Head of caudate nucleus (tissue), 42 donors: ENCODE measurements at regions not wholly inside any gene's neighbourhood (a gene's known extent, or its start where the extent isn't known, plus 50 kb on each side); places are given as distances from the start of the nearest gene placed in this dataset.
"Not testable (repeated sequence)": the region's sequence is repeated elsewhere in the genome, so short reads cannot be mapped to it uniquely, and the experiment has no call there.

Experiments
- DNase-seq, 42 donors: peaks; one replicate each; pipeline versions ENCODE4 v3.0.0 to v3.0.0-alpha.2; 2020 to 2021; ENCODE audit warnings: mixed read lengths in 7 of 42
- intact Hi-C: fragments of 100-400 bp; cut with DNase I; formaldehyde crosslinking; loops from one replicate; pipeline ENCODE4 v1.15.0; 2022

DNA sequence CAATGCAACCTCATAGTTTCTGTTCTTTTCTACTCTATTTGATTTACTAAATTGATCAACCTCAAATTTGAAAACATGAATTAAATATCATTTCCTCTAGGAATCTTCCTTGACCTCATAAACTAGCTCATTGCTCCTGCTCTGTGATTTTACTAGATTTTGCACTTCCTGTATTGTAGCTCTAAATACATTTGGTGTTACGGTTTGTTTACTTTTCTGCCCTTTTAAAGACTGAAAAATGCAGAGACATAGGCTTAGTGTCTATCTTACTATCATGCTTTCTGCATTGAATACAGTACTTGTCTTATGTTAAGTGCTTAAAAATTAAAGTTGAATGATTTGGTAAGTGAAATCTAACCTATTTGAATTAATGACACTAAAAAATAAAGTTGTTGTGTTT lies 412.1 kb downstream of the CCER1 start:
- DNase-seq, intact Hi-C loops: not testable (repeated sequence)

DNA sequence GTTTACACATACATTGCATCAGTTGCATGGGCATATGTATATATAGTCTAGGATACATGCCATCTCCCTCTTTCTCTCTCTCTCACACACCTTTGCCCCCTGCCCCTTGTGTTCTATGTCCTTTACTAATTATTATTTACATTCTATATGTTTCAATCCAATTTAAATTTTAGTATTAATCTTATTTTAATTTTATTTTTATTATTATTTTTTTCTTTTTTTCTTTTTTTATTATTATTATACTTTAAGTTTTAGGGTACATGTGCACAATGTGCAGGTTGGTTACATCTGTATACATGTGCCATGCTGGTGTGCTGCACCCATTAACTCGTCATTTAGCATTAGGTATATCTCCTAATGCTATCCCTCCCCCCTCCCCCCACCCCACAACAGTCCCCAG lies 421.1 kb downstream of the CCER1 start:
- intact Hi-C loops, DNase-seq: not testable (repeated sequence)

DNA sequence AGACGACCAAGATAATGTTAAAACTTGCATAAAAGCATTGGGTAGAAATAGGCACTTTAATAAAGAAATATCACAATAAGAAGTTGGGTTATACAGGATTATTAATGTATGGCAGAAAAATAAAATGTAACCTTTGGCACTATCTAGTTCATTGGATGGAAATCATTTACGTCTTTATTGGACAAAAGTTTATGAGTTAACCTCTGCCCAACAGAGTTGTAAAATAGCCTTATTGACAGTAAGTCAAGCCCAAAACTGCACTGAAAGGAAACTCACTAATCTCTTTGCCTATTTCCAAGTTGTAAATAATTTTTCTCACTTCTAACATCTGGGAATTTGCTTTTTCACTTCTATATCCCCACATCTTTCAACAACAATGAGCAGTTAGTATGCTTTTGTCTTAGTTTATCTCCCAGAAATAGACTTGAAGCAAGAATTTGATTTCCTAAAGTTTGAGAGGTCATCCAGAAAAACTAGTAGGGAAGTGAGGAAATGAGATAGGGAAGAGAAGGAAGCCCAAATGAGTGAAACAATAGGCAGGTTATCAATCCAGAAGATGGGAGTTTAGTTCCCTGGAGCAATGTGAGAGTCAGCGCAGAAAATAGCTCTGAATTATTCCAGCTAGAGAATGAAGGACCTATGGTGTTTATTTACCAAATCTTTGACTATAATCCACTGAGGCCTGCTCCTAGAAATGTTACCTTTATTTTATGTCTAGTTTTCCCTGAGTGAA lies 434.8 kb downstream of the CCER1 start:
- DNase-seq: no peak
- intact Hi-C loops: no loop called here

DNA sequence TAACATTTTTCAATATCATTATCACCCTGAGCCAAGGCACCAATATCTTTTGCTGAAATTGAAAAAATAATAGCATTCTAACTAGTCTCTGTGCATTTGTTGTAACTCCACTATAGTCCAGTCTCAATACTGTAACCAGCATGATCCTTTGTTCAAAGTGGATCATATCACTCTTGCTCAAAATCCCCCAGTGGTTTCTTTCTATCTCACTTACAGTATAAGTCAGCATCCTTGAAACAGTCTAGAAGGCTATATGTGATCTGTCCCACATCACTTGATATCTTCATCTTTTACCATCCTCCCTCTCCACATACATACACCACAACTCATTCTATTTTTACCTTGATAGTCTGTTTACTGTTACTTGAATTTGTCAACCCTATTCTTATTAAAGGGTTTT lies 435.7 kb downstream of the CCER1 start:
- intact Hi-C loops: no loop called here

DNA sequence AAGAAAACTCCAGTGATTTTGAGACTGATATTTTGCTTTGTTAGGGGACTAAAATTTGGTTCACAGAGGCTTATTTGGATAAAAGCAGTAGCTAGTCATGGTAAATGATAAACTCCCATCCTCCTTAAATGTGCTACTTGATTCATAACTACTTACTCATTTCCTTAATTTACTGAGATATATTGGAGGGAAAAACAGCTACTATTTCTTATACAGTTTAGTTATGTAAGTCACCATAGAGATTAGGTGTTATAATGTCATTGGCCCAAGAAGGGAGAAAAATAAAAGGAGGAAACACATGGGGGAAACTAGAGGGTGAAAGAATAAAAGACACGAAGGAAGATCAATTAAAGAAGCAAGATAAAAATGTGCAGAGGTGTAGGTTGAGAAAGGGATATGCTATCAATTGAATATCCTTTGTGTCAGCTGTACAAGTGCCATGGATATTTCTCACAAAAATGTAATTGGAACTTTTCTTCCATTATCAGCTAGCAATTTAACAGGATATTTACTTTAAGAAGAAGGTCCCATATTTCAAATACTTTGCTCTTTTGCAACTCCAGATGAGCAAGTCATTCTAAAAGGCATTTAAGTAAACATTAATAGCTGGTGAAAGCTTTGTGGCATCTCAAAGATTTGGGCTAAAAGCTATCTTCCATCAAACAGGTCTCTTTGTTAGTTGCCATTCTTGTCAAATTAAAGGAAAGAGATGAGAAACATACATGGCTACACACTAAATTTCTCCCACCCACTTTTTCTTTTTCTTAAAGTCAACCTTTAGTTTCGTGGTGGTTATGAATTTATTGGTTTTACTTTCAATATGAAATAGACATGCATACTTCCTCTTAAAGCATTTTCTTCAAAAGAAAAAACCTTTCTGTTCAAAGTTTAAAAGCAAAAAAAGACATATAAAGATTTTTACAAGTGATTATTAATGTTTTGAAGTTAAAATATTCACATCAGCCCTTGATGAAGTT lies 439.5 kb downstream of the CCER1 start:
- intact Hi-C loops: no loop called here
- DNase-seq: no peak

More for the DNA sequence above, 435.7 kb downstream of the CCER1 start:
- DNase-seq: no peak

DNA sequence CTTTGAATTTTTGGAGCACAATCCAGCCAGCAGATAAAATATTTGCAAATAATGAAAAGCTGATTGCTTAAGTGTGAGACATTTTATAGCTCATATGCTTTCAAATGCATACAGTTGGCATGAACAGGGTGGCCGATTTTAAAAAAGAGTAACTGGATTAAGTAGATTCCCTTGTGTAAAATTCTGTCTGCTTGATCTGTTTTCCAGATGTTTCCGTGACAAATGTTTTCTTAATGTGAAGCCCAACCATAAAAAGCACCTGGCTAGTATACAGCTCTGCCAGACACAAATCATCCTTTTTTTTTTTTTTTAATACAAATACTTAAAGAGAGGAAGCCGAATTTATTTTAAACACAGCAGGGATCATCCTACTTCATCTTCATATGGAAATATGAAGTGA lies 440.7 kb downstream of the CCER1 start:
- DNase-seq: no peak
- intact Hi-C loops: no loop called here

DNA sequence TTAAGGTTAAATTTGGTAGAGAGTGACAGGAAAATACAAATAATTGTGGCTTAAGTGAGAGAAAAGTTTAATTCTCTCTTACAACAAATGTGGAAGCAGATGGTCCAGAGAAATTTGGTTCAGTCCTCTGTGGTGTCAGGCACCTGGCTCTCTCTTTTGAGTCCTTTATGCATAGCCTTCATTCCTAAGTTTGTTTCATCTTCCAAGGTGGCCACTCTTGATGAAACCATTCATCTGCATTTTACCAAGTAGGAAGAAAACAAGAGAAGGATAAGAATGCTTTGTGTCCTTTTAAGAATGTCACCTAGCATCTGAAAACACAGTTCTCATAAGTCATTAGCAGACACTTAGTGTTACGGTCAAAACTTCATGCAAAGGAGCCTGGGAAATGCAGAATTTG lies 442.5 kb downstream of the CCER1 start:
- DNase-seq: no peak
- intact Hi-C loops: no loop called here

DNA sequence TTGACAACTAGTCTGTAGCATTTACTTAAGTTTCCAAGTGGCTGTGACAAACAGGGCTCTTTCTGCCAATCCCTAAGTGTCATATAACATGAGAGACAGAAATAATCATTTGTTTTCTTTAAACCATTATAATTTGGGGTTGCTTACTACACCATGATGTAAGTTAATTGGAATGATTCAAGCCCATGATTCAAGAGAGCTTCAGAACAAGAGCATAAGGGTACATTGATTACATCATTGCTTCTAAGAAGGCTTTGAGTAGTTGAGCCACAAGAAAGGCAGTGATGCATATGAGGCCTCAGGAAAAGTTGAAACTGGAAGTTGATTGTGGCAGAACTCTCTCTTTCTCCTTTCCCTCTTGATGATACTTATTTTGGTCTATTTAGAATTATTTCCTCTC lies 444.0 kb downstream of the CCER1 start:
- intact Hi-C loops: no loop called here
- no peak for DNase-seq

DNA sequence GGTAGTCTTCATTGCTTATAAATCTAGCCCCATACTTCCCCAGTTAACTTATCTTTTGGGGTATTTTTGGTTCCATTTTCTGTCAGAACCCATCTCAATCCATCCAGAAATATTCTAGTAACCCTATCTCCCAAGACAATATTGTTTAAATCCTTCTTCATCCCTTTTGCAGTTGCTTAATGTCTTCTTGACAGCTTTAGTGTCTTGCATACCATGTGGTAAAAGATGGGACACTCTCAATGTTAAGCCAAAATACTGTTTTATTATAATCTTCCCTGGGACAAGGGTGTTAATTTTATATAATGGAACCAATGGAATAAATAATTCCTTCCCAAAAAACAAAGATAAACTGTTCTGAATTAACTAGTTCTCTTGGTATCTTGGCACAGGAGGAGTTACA lies 450.2 kb downstream of the CCER1 start:
- intact Hi-C loops: no loop called here
- DNase-seq: no peak

DNA sequence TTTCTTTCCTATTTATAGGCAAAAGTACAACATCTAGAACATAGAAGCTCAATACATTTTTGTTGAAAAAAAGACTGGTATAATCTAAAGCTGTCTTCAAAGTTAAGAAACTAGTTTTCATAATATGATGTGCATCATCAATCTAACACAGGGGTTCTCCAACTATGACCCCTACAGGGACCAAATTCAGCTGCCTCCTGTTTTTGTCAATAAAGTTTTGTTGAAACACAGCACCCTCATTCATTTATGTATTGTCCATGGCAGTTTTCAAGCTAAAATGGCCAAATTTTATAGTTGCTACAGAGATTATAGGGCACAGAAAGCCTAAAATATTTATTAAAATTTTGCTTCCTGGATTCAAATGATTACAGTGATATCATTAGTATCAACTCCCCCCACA lies 452.9 kb downstream of the CCER1 start:
- no peak for DNase-seq
- intact Hi-C loops: no loop called here

DNA sequence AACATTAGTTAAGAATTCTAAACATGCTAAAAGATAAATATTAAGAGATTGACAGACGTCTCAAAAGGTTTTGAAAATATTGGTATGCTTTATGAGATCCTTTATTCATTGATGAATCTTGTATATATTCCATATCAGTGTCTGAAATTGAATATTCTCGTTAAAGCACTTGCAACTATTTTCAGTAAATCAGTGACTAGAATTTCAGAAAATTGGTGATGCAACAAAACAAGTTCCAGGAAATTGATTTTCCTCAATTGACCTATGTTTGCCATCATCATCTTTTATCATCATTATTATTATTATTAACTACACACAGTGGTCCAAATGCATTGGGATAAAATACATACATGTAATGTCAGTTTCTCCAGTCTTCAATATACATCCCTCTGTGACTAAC lies 453.6 kb downstream of the CCER1 start:
- no peak for DNase-seq
- intact Hi-C loops: no loop called here

DNA sequence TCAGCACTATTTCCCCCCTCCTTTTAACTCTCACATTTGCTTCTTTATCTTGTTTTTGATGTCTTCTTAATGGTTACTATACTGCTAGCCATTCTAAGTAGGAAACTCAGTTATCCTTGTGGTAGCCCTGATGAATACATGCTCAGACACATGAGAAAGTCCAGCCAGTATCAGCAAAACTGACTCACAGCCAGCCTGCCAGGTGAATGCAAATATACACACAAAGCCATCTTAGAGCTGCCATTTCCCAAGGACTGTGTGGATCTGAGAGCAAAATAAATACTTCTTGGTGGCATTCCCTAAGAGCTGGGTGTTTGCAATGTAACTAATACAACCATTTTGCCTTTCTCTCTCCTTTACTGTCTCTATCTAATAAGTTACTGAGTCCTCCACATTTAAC lies 455.2 kb downstream of the CCER1 start:
- no peak for DNase-seq
- intact Hi-C loops: no loop called here

DNA sequence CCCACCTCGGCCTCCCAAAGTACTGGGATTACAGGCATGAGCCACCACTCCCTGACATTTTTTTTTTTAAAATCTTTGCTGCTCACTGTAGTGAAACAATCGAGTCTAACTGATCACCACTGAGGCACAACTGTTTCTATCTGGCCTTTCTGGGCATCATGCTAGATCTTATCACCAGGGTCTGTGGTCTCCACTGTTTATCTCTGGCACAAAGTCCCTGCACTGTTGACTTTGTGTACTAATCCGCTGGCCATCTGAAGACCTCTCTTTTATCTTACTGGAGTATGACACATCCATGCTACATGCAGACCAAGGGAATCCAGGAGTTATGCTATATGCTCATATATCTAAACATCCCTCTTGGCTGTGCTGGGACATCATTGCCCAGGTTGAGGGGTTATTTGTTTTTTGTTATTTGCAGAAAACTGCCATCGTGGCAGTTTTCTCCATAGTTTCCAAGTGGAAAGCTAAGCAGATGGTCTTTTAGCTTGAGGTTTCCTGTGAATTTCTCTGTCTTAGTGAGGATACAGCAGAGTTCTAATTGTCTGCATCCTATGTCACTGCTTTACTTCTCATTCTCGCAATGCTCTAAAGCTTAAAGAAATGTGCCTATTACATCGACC lies 456.9 kb downstream of the CCER1 start:
- intact Hi-C loops: no loop called here
- DNase-seq: no peak

DNA sequence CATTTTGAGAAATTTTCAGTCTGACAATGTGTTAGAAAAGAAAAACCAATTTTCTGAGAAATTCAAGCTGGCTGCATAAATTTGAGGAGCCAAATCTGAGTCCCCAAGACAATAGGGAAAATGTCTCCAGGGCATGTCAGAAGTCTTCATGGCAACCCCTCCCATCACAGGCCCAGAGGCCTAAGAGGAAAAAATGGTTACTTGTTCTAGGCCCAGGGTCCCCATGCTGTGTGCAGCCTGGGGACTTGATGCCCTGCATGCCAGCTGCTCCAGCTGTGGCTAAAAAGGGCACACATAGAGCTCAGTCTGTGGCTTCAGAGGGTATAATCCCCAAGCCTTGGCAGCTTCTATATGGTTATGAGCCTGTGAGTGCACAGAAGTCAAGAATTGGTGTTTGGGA lies 464.6 kb downstream of the CCER1 start:
- intact Hi-C loops: no loop called here
- DNase-seq: no peak

DNA sequence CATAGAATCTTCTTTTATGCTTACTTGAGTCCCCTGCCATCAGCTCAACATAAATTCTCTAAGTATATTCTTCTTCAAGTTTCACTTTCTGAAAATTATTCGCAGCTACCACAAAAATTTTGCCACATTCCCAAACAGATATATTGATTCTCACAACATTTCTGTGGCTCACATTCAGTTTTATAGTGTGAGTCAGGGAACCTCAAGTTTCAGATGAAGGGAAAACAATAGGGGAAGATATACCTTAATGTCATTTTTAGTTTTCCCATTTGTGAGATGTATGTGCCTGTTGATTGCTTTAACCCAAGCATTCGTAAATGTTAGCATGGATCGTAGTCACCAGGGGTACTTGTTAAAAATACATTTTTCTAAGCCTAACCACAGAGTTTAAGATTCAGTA lies 465.8 kb downstream of the CCER1 start:
- DNase-seq: no peak
- intact Hi-C loops: no loop called here

DNA sequence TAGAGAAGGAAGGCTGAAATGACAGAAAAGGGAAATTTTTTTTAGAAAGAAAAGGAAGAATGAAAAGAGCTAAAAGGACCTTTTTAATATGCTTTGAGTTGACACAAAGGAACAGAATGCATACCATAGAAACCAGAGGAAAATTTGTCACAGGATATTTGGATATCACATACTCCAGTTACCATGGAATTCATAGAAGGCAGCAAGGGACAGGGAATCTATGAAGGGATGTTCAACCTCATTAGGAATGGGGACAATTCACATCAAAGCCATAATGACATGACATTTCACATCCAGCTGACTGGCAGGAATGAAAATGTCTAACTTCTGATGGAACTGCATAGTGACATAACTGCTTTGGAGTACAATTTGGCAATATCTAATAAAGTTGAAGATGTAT lies 469.4 kb downstream of the CCER1 start:
- no peak for DNase-seq
- intact Hi-C loops: no loop called here

DNA sequence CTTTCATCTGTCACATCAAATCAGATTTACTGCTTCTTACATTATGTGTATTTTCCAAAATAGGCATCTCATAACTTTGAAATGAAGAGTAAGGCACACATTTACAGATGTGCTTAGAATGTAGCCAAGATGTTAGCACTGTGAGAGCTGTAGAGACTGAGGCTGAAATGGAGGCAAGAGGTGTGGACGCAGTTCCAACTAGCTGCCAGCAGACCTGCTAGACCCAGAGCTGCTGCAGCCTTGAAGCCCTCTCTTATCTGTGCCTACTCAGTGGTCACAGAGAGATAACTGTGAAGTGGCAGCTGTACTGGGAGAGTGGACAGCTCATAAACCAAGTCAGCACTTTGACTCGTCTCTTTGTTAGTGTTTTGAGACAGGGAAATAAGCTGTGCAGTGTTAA lies 470.9 kb downstream of the CCER1 start:
- intact Hi-C loops: no loop called here

DNA sequence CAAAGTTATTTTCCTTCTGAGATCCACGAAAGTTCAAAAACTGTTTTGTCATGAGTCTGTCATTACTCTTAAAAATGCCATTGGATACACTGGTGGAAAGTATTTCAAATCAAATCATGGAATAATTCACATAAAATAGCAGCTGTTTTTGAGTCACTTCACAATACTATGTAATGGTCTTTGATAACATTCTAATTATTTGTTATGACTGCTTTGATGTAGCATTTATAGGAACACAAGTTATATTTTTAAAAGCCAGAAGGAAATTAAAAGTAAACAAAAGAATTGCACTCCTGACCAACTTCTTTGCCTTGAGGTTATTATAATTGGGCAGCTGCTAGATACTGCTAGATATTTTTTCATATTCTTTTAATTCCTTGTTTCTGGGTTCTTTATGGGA lies 473.2 kb downstream of the CCER1 start:
- no peak for DNase-seq

More for the DNA sequence above, 470.9 kb downstream of the CCER1 start:
- DNase-seq: no peak

DNA sequence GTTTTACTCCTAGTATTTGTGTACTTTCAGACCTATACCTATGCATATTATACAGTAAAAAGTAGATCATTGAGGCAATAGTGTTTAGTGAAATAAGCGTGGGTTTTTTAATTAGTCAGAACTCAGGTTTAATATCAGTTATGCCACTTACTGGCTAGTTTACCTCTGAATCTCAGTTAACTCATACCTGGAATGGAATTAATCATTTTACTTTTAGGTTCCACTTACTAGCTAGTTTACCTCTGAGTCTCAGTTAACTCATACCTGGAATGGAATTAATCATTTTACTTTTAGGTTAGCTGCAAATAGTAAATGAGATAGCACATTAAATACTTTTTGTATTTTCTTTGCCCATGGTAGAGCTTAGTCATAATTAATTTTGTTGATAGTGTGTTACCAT lies 475.7 kb downstream of the CCER1 start:
- intact Hi-C loops: no loop called here
- no peak for DNase-seq

More for the DNA sequence above, 473.2 kb downstream of the CCER1 start:
- intact Hi-C loops: no loop called here

DNA sequence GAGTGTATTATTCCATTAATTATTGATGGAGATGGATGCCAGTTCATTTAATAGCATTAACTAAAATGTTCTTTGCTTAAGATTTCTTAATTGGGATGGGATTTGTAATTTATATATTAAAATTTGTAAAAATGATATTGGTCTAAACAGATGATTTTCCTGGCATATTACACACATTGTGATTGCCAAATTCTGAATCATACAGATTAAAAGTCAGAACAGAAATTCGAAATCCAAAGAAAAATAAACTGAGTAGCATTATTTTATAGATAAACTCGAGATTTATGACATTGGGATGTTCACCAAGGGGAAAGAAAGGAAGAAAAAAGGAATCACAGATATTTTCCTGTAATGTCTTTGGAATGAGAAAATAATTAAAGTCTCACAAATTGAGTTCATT lies 481.1 kb downstream of the CCER1 start:
- intact Hi-C loops: no loop called here
- DNase-seq: no peak
